ENCODE measurements at regions not wholly inside any gene's neighbourhood (a gene's known extent, or its start where the extent isn't known, plus 50 kb on each side); places are given as distances from the start of the nearest gene placed in this dataset.
A peak's percentile ranks its signal among the peaks of the same experiment; 100 is the strongest.

GRCh38 chr5:73378070-73378469, 70.5 kb downstream of the FOXD1 start:
- peak overlapping the region; percentile 23; the same call in 1 of the 2 replicates for H3K4me2 ChIP-seq (ENCODE audit: low read depth, low read length)
- H2BK120ac ChIP-seq (ENCODE audit: low read depth, low read length), result peak overlapping the region; percentile 75
- dilution Hi-C loops (cut with HindIII; ENCODE audit: low sequenced_read_pairs, unreplicated experiment), result no loop called here
- peak; percentile 61 for ATAC-seq (ENCODE audit: low read depth)
- H2BK15ac ChIP-seq (ENCODE audit: low read depth, low read length), result peak overlapping the region; percentile 74; the same call in 1 of the 3 replicates
- no peaks in the 10 kb centered on the region for H4K20me1 ChIP-seq (ENCODE audit: insufficient read depth, low read length)
- ChIA-PET POLR2A (ENCODE audit: unreplicated experiment) (interaction anchor here (0.6 to 0.8 kb wide), 2 partner anchors 13 to 63 kb away, joined by 3 to 4 read pairs; no protein-coding TSS in a partner anchor), CTCF (interaction anchor here (0.8 to 1.0 kb wide), 2 partner anchors 10 to 56 kb away, joined by 3 to 4 read pairs; no protein-coding TSS in a partner anchor)
- in situ Hi-C loops (cut with MboI; ENCODE audit: low sequenced_read_pairs), result no loop called here
- DNase-seq, result peak; percentile 83
- 17% methylated on average over 1 of the region's 5 CpGs; no CpG with 5 or more reads in 1 of the 2 experiments for WGBS, 2 experiments (ENCODE audit: extremely low coverage in 2 of 2, insufficient read length in 1 of 2)
- BruUV-seq (replicated peaks), result no TSS peak
- no peaks in the 10 kb centered on the region for H3K27me3 ChIP-seq (ENCODE audit: control insufficient read depth, insufficient read depth, low read length)
- no peak overlapping the region for H2AK9ac ChIP-seq (replicated peaks; ENCODE audit: low read depth, low read length, poor library complexity)
- H3K18ac ChIP-seq (ENCODE audit: low read depth, low read length), result peak overlapping the region; percentile 27
- H2AFZ ChIP-seq (replicated peaks; ENCODE audit: low read length, poor library complexity), result peak overlapping the region; percentile 7
- peak overlapping the region; percentile 35; the same call in 1 of the 2 replicates for H2BK20ac ChIP-seq (ENCODE audit: low read depth, low read length)
- H3K9me1 ChIP-seq (ENCODE audit: insufficient read depth, low read length), result peaks cover 19% of the 10 kb centered on the region
- peaks cover 3 to 24% of the 10 kb centered on the region in 2 experiments; a peak in 3 of 4 replicates for H3K79me1 ChIP-seq (ENCODE audit: low read depth in 1 of 2, low read length in 2 of 2)
- peaks cover 6% of the 10 kb centered on the region; the same call in 1 of the 2 replicates for H3K9me3 ChIP-seq (ENCODE audit: control insufficient read depth, insufficient read depth, low read length)
- TF ChIP-seq MAFK (IDR thresholded peaks at IDR 0.05; ENCODE audit: low read depth, low read length) (no peak), USF2 (IDR thresholded peaks at IDR 0.05; ENCODE audit: low read depth, low read length) (0 out of 2 replicates have a peak, but pooled peaks have one; percentile 56), CEBPB (IDR thresholded peaks at IDR 0.05; ENCODE audit: low read depth, low read length) (peak; percentile 22; the same call in 1 of the 2 replicates)
- TF ChIP-seq, protein P1, sequence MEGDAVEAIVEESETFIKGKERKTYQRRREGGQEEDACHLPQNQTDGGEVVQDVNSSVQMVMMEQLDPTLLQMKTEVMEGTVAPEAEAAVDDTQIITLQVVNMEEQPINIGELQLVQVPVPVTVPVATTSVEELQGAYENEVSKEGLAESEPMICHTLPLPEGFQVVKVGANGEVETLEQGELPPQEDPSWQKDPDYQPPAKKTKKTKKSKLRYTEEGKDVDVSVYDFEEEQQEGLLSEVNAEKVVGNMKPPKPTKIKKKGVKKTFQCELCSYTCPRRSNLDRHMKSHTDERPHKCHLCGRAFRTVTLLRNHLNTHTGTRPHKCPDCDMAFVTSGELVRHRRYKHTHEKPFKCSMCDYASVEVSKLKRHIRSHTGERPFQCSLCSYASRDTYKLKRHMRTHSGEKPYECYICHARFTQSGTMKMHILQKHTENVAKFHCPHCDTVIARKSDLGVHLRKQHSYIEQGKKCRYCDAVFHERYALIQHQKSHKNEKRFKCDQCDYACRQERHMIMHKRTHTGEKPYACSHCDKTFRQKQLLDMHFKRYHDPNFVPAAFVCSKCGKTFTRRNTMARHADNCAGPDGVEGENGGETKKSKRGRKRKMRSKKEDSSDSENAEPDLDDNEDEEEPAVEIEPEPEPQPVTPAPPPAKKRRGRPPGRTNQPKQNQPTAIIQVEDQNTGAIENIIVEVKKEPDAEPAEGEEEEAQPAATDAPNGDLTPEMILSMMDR (conservative IDR thresholded peaks at IDR 0.05; ENCODE audit: low read depth, low read length), result no peak
- no peak overlapping the region for H2BK5ac ChIP-seq (ENCODE audit: low read depth, low read length, poor library complexity, severe bottlenecking)
- intact Hi-C loops (cut with micrococcal nuclease), result no loop called here
- no peak overlapping the region for H3K4me3 ChIP-seq (ENCODE audit: insufficient read depth, low read depth, low read length)
- H2AK5ac ChIP-seq (ENCODE audit: low read depth, low read length), result peak overlapping the region; percentile 5; the same call in 1 of the 2 replicates
- H3K4me1 ChIP-seq (ENCODE audit: control insufficient read depth, insufficient read depth, low read length), result peaks cover 20% of the 10 kb centered on the region
- H4K91ac ChIP-seq (ENCODE audit: insufficient read depth, low read depth, low read length), result peak overlapping the region; percentile 36; the same call in 1 of the 2 replicates
- H3K9ac ChIP-seq (ENCODE audit: low read depth, low read length), result no peak overlapping the region
- H3K27ac ChIP-seq (ENCODE audit: insufficient read depth, low read length), result 0 out of 2 replicates have a peak overlapping the region, but pooled peaks have one; percentile 21
- H3K4ac ChIP-seq (ENCODE audit: low read depth, low read length), result peak overlapping the region; percentile 57
- H4K5ac ChIP-seq (ENCODE audit: low read depth, low read length), result peak overlapping the region; percentile 21
- no peak overlapping the region for H3K56ac ChIP-seq (ENCODE audit: extremely low read depth, insufficient read depth, low read length)
- peak overlapping the region; percentile 18; the same call in 1 of the 2 replicates for H3K23ac ChIP-seq (ENCODE audit: low read depth, low read length)
- H3K14ac ChIP-seq (replicated peaks; ENCODE audit: low read depth, low read length), result peak overlapping the region; percentile 64
- H3K36me3 ChIP-seq (ENCODE audit: control insufficient read depth, insufficient read depth, low read length), result no peaks in the 10 kb centered on the region
- peak overlapping the region in 1 of 2 experiments; percentile 23; a peak in 2 of 4 replicates for H4K8ac ChIP-seq (ENCODE audit: low read depth in 2 of 2, low read length in 2 of 2)

Data from IMR-90 (cell line).